A549 (cell line): ENCODE measurements at regions not wholly inside any gene's neighbourhood (a gene's known extent, or its start where the extent isn't known, plus 50 kb on each side); places are given as distances from the start of the nearest gene placed in this dataset.

Experiments used
- BCL3 ChIP-seq: fragments of >200 bp; sonication (Bioruptor Twin); formaldehyde crosslinking; IDR thresholded peaks from 3 replicates; pipeline ENCODE4 v1.6.1; 2016
- CBX2 ChIP-seq: fragments of 200-600 bp; sonication (generic); IDR thresholded peaks from 2 replicates; pipeline ENCODE4 v1.6.1; 2016; ENCODE audit warnings: low read depth, mild to moderate bottlenecking, borderline replicate concordance
- EP300 ChIP-seq, 2 experiments: fragments of >200 bp; sonication (Bioruptor Twin); formaldehyde crosslinking; IDR thresholded peaks; 2 replicates in 1 of 2; 3 replicates in 1 of 2; pipeline ENCODE4 v1.6.1; 2016 to 2017
- HEYL ChIP-seq: fragments of 250-450 bp; sonication (Bioruptor Pico); IDR thresholded peaks from 2 replicates; pipeline ENCODE4 v1.8.0; 2021; ENCODE audit warnings: mild to moderate bottlenecking, moderate library complexity
- JUN ChIP-seq, 2 experiments: fragments of >200 bp; sonication (Bioruptor Twin); formaldehyde crosslinking; IDR thresholded peaks; 2 replicates in 1 of 2; 3 replicates in 1 of 2; pipeline ENCODE4 v1.6.1; 2016 to 2017
- POLR2A ChIP-seq: IDR thresholded peaks from 2 replicates; pipeline ENCODE4 v1.6.1; 2012; ENCODE audit warnings: mild to moderate bottlenecking, low read length
- RARB ChIP-seq: fragments of 250-450 bp; sonication (Bioruptor Pico); IDR thresholded peaks from 2 replicates; pipeline ENCODE4 v1.8.0; 2021; ENCODE audit warnings: mild to moderate bottlenecking, moderate library complexity
- RCOR1 ChIP-seq: fragments of 150-350 bp; IDR thresholded peaks from 2 replicates; pipeline ENCODE4 v1.6.1; 2014; ENCODE audit warnings: antibody characterized with exemption, low read length, low read depth
- RFX5 ChIP-seq: fragments of 450-650 bp; IDR thresholded peaks from 2 replicates; pipeline ENCODE4 v1.7.1; 2014; ENCODE audit warnings: antibody characterized with exemption, mild to moderate bottlenecking, moderate library complexity
- TP53 ChIP-seq: fragments of 250-450 bp; sonication (Bioruptor Pico); IDR thresholded peaks from 2 replicates; pipeline ENCODE4 v1.5.0; 2021; ENCODE audit warnings: mild to moderate bottlenecking, moderate library complexity
- ZC3H11A ChIP-seq: fragments of 450-650 bp; IDR thresholded peaks from 2 replicates; pipeline ENCODE4 v1.6.1; 2014; ENCODE audit warnings: antibody characterized with exemption, mild to moderate bottlenecking
- TF ChIP-seq, protein P1 (sequence below): fragments of >200 bp; sonication (Bioruptor Twin); formaldehyde crosslinking; IDR thresholded peaks from 3 replicates; pipeline ENCODE4 v1.5.1; 2016
- TF ChIP-seq, protein P2 (sequence below): fragments of 450-650 bp; IDR thresholded peaks from 2 replicates; pipeline ENCODE4 v1.6.1; 2014; ENCODE audit warnings: antibody characterized with exemption
- TF ChIP-seq, protein P3 (sequence below): IDR thresholded peaks from 2 replicates; pipeline ENCODE4 v1.6.1; 2012

GRCh38 chr7:47714669-47715607 lies 133.0 kb upstream of the TNS3 start:
- TF ChIP-seq EP300 (IDR thresholded peaks at IDR 0.05) (no peak), RCOR1 (no peak), CBX2 (no peak), ZC3H11A (no peak), POLR2A (no peak), HEYL (no peak), TP53 (CRISPR knock-in tag) (no peak), BCL3 (no peak), JUN (IDR thresholded peaks at IDR 0.05) (no peak), RARB (CRISPR knock-in tag) (no peak), RFX5 (no peak)
- TF ChIP-seq, protein P1, sequence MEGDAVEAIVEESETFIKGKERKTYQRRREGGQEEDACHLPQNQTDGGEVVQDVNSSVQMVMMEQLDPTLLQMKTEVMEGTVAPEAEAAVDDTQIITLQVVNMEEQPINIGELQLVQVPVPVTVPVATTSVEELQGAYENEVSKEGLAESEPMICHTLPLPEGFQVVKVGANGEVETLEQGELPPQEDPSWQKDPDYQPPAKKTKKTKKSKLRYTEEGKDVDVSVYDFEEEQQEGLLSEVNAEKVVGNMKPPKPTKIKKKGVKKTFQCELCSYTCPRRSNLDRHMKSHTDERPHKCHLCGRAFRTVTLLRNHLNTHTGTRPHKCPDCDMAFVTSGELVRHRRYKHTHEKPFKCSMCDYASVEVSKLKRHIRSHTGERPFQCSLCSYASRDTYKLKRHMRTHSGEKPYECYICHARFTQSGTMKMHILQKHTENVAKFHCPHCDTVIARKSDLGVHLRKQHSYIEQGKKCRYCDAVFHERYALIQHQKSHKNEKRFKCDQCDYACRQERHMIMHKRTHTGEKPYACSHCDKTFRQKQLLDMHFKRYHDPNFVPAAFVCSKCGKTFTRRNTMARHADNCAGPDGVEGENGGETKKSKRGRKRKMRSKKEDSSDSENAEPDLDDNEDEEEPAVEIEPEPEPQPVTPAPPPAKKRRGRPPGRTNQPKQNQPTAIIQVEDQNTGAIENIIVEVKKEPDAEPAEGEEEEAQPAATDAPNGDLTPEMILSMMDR: no peak
- TF ChIP-seq, protein P2, sequence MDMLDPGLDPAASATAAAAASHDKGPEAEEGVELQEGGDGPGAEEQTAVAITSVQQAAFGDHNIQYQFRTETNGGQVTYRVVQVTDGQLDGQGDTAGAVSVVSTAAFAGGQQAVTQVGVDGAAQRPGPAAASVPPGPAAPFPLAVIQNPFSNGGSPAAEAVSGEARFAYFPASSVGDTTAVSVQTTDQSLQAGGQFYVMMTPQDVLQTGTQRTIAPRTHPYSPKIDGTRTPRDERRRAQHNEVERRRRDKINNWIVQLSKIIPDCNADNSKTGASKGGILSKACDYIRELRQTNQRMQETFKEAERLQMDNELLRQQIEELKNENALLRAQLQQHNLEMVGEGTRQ: no peak
- TF ChIP-seq, protein P3, sequence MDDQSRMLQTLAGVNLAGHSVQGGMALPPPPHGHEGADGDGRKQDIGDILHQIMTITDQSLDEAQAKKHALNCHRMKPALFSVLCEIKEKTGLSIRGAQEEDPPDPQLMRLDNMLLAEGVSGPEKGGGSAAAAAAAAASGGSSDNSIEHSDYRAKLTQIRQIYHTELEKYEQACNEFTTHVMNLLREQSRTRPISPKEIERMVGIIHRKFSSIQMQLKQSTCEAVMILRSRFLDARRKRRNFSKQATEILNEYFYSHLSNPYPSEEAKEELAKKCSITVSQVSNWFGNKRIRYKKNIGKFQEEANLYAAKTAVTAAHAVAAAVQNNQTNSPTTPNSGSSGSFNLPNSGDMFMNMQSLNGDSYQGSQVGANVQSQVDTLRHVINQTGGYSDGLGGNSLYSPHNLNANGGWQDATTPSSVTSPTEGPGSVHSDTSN: no peak
